ENCODE measurements at regions not wholly inside any gene's neighbourhood (a gene's known extent, or its start where the extent isn't known, plus 50 kb on each side); places are given as distances from the start of the nearest gene placed in this dataset.

- Histone ChIP-seq H3K36me3 (no peaks in the 10 kb centered on the region), H3K4me1 (no peaks in the 10 kb centered on the region), H3K27me3 (replicated peaks in 1 of 7) (no peaks in the 10 kb centered on the region), H3K27ac (no peak overlapping the region), H3K4me3 (no peak overlapping the region), H3K9me3 (no peaks in the 10 kb centered on the region)
- 85 to 97% (median 92%) methylated on average over 2 of the region's 2 CpGs for WGBS, 5 donors
- no peak for DNase-seq
- TF ChIP-seq CTCF (IDR thresholded peaks at IDR 0.05 in 8 of 11, conservative IDR thresholded peaks at IDR 0.05 in 3 of 11), result no peak
- no peak for TF ChIP-seq POLR2AphosphoS5 (IDR thresholded peaks at IDR 0.05)
- TF ChIP-seq POLR2A (IDR thresholded peaks at IDR 0.05), result no peak
- intact Hi-C loops (cut with DNase I; ENCODE audit: low total_unique reads), result no loop called here
Measured at GRCh38 chr13:74215420-74215819, 81.2 kb upstream of the KLF12 start.

GRCh38 chr13:74214321-74214720 lies 80.1 kb upstream of the KLF12 start:
- Histone ChIP-seq H3K27ac (no peak overlapping the region), H3K27me3 (replicated peaks in 1 of 7) (no peaks in the 10 kb centered on the region), H3K9me3 (no peaks in the 10 kb centered on the region), H3K4me1 (no peaks in the 10 kb centered on the region), H3K4me3 (no peak overlapping the region), H3K36me3 (no peaks in the 10 kb centered on the region)
- intact Hi-C loops (cut with DNase I; ENCODE audit: low total_unique reads), result no loop called here
- no peak for DNase-seq
- 75 to 83% (median 81%) methylated on average over 5 of the region's 5 CpGs for WGBS, 5 donors
- no peak for TF ChIP-seq POLR2AphosphoS5 (IDR thresholded peaks at IDR 0.05)
- no peak for TF ChIP-seq CTCF (IDR thresholded peaks at IDR 0.05 in 8 of 11, conservative IDR thresholded peaks at IDR 0.05 in 3 of 11)
- TF ChIP-seq POLR2A (IDR thresholded peaks at IDR 0.05), result no peak

GRCh38 chr13:74210693-74211393 lies 76.6 kb upstream of the KLF12 start:
- TF ChIP-seq POLR2AphosphoS5 (IDR thresholded peaks at IDR 0.05), result no peak
- no peak for TF ChIP-seq POLR2A (IDR thresholded peaks at IDR 0.05)
- TF ChIP-seq CTCF (IDR thresholded peaks at IDR 0.05 in 8 of 11, conservative IDR thresholded peaks at IDR 0.05 in 3 of 11), result no peak
- H3K4me3 ChIP-seq, result no peak overlapping the region
- 58 to 78% (median 66%) methylated on average over 4 of the region's 4 CpGs for WGBS, 5 donors

GRCh38 chr13:74206855-74207254 lies 72.7 kb upstream of the KLF12 start:
- TF ChIP-seq CTCF (IDR thresholded peaks at IDR 0.05 in 8 of 11, conservative IDR thresholded peaks at IDR 0.05 in 3 of 11), result no peak
- H3K27me3 ChIP-seq (replicated peaks in 1 of 7), result no peaks in the 10 kb centered on the region
- intact Hi-C loops (cut with DNase I; ENCODE audit: low total_unique reads), result no loop called here
- no peaks in the 10 kb centered on the region for H3K9me3 ChIP-seq
- no peak overlapping the region for H3K4me3 ChIP-seq
- no peak overlapping the region for H3K27ac ChIP-seq
- H3K4me1 ChIP-seq, result no peaks in the 10 kb centered on the region
- no peak for DNase-seq
- WGBS, 5 donors, result 58 to 89% (median 81%) methylated on average over 1 of the region's 1 CpG
- H3K36me3 ChIP-seq, result no peaks in the 10 kb centered on the region

More at GRCh38 chr13:74210693-74211393, 76.6 kb upstream of the KLF12 start:
- H3K4me1 ChIP-seq, result no peaks in the 10 kb centered on the region
- no peaks in the 10 kb centered on the region for H3K9me3 ChIP-seq
- intact Hi-C loops (cut with DNase I; ENCODE audit: low total_unique reads), result no loop called here
- no peaks in the 10 kb centered on the region for H3K36me3 ChIP-seq
- H3K27me3 ChIP-seq (replicated peaks in 1 of 7), result no peaks in the 10 kb centered on the region
- no peak overlapping the region for H3K27ac ChIP-seq
- no peak for DNase-seq

Measured in spleen (tissue), 11 donors.